IPS DF 6.9 (cell line): ENCODE measurements at regions not wholly inside any gene's neighbourhood (a gene's known extent, or its start where the extent isn't known, plus 50 kb on each side); places are given as distances from the start of the nearest gene placed in this dataset.

ENCODE experiments used
- DNase-seq: peaks from one replicate; pipeline ENCODE4 v3.0.0-alpha.2; 2013; ENCODE audit warnings: low read depth, low spot score
- H3K27ac ChIP-seq: one replicate; pipeline ENCODE4 v1.5.1; 2013; ENCODE audit warnings: low read length, control low read depth
- H3K27me3 ChIP-seq: 2 replicates; pipeline ENCODE4 v1.6.1; 2013; ENCODE audit warnings: mild to moderate bottlenecking, low read length; ENCODE audit not compliant: control insufficient read depth, insufficient read depth
- H3K36me3 ChIP-seq: 2 replicates; pipeline ENCODE4 v1.6.1; 2013; ENCODE audit warnings: low read length; ENCODE audit not compliant: control insufficient read depth, insufficient read depth
- H3K4me1 ChIP-seq: 2 replicates; pipeline ENCODE4 v1.6.1; 2013; ENCODE audit warnings: low read length; ENCODE audit not compliant: control insufficient read depth, insufficient read depth
- H3K4me3 ChIP-seq: 2 replicates; pipeline ENCODE4 v1.5.1; 2013; ENCODE audit warnings: mild to moderate bottlenecking, low read length
- H3K9me3 ChIP-seq: 2 replicates; pipeline ENCODE4 v1.6.1; 2013; ENCODE audit warnings: low read length, inconsistent platforms; ENCODE audit not compliant: control insufficient read depth, insufficient read depth
- WGBS: extraction: QIAGEN DNeasy Blood & Tissue Kit; methylation state at CpG from one replicate; pipeline ENCODE4 v1.1.7; 2013; ENCODE audit warnings: mixed read lengths, missing lambda C conversion rate; ENCODE audit not compliant: insufficient read length, insufficient coverage; 5-methylcytosine and 5-hydroxymethylcytosine counted together

GRCh38 chr21:19609611-19610010 is 1206.0 kb upstream of the TMPRSS15 start:
- H3K4me1 ChIP-seq = no peaks in the 10 kb centered on the region
- no peak overlapping the region for H3K27ac ChIP-seq
- no peak overlapping the region for H3K4me3 ChIP-seq
- no peaks in the 10 kb centered on the region for H3K27me3 ChIP-seq
- no peak for DNase-seq
- H3K36me3 ChIP-seq = no peaks in the 10 kb centered on the region
- no peaks in the 10 kb centered on the region for H3K9me3 ChIP-seq
- WGBS = no CpG with 5 or more reads among the region's 3 CpGs

- no peaks in the 10 kb centered on the region for H3K9me3 ChIP-seq
- no peaks in the 10 kb centered on the region for H3K36me3 ChIP-seq
- no CpG with 5 or more reads among the region's 2 CpGs for WGBS
- H3K4me3 ChIP-seq = no peak overlapping the region
- H3K27ac ChIP-seq = no peak overlapping the region
- H3K4me1 ChIP-seq = no peaks in the 10 kb centered on the region
- H3K27me3 ChIP-seq = no peaks in the 10 kb centered on the region
- no peak for DNase-seq
Observed at GRCh38 chr21:19621837-19622496, 1218.4 kb upstream of the TMPRSS15 start.

GRCh38 chr21:19640964-19641363 is 1237.4 kb upstream of the TMPRSS15 start:
- Histone ChIP-seq H3K27me3 (no peaks in the 10 kb centered on the region), H3K4me1 (no peaks in the 10 kb centered on the region), H3K4me3 (no peak overlapping the region), H3K9me3 (no peaks in the 10 kb centered on the region), H3K36me3 (no peaks in the 10 kb centered on the region), H3K27ac (no peak overlapping the region)
- no CpG with 5 or more reads among the region's 7 CpGs for WGBS
- DNase-seq = no peak

GRCh38 chr21:19648391-19648790 is 1244.8 kb upstream of the TMPRSS15 start:
- DNase-seq = no peak
- no peaks in the 10 kb centered on the region for H3K27me3 ChIP-seq
- no peaks in the 10 kb centered on the region for H3K4me1 ChIP-seq
- no peaks in the 10 kb centered on the region for H3K36me3 ChIP-seq
- no CpG with 5 or more reads among the region's 2 CpGs for WGBS
- H3K4me3 ChIP-seq = no peak overlapping the region
- H3K9me3 ChIP-seq = no peaks in the 10 kb centered on the region
- H3K27ac ChIP-seq = no peak overlapping the region

- DNase-seq = no peak
- Histone ChIP-seq H3K27me3 (no peaks in the 10 kb centered on the region), H3K4me1 (no peaks in the 10 kb centered on the region), H3K36me3 (no peaks in the 10 kb centered on the region), H3K27ac (no peak overlapping the region), H3K4me3 (no peak overlapping the region), H3K9me3 (no peaks in the 10 kb centered on the region)
- no CpG with 5 or more reads among the region's 2 CpGs for WGBS
Observed at GRCh38 chr21:19683492-19683891, 1279.9 kb upstream of the TMPRSS15 start.

- Histone ChIP-seq H3K27me3 (no peaks in the 10 kb centered on the region), H3K36me3 (no peaks in the 10 kb centered on the region), H3K4me1 (no peaks in the 10 kb centered on the region), H3K9me3 (no peaks in the 10 kb centered on the region), H3K27ac (no peak overlapping the region), H3K4me3 (no peak overlapping the region)
- WGBS = no CpG with 5 or more reads among the region's 4 CpGs
- no peak for DNase-seq
Observed at GRCh38 chr21:19684328-19684727, 1280.7 kb upstream of the TMPRSS15 start.

- no peaks in the 10 kb centered on the region for H3K27me3 ChIP-seq
- H3K27ac ChIP-seq = no peak overlapping the region
- H3K4me1 ChIP-seq = no peaks in the 10 kb centered on the region
- DNase-seq = no peak
- no peaks in the 10 kb centered on the region for H3K9me3 ChIP-seq
- H3K4me3 ChIP-seq = no peak overlapping the region
- no peaks in the 10 kb centered on the region for H3K36me3 ChIP-seq
Observed at GRCh38 chr21:19692231-19692630, 1288.6 kb upstream of the TMPRSS15 start.

GRCh38 chr21:19695796-19696195 is 1292.2 kb upstream of the TMPRSS15 start:
- DNase-seq = no peak
- Histone ChIP-seq H3K4me1 (no peaks in the 10 kb centered on the region), H3K9me3 (no peaks in the 10 kb centered on the region), H3K27ac (no peak overlapping the region), H3K27me3 (no peaks in the 10 kb centered on the region), H3K4me3 (no peak overlapping the region), H3K36me3 (no peaks in the 10 kb centered on the region)
- WGBS = no CpG with 5 or more reads among the region's 1 CpG

GRCh38 chr21:19700476-19700875 is 1296.9 kb upstream of the TMPRSS15 start:
- Histone ChIP-seq H3K9me3 (no peaks in the 10 kb centered on the region), H3K4me3 (no peak overlapping the region), H3K27ac (no peak overlapping the region), H3K4me1 (no peaks in the 10 kb centered on the region), H3K27me3 (no peaks in the 10 kb centered on the region), H3K36me3 (no peaks in the 10 kb centered on the region)
- DNase-seq = no peak

GRCh38 chr21:19702726-19703125 is 1295.5 kb upstream of the NCAM2 start:
- Histone ChIP-seq H3K4me3 (no peak overlapping the region), H3K9me3 (no peaks in the 10 kb centered on the region), H3K36me3 (no peaks in the 10 kb centered on the region), H3K27me3 (no peaks in the 10 kb centered on the region), H3K27ac (no peak overlapping the region), H3K4me1 (no peaks in the 10 kb centered on the region)
- DNase-seq = no peak
- WGBS = no CpG with 5 or more reads among the region's 1 CpG

- Histone ChIP-seq H3K4me1 (no peaks in the 10 kb centered on the region), H3K4me3 (no peak overlapping the region), H3K9me3 (no peaks in the 10 kb centered on the region), H3K27me3 (no peaks in the 10 kb centered on the region), H3K36me3 (no peaks in the 10 kb centered on the region), H3K27ac (no peak overlapping the region)
- DNase-seq = no peak
Observed at GRCh38 chr21:19704832-19705231, 1293.4 kb upstream of the NCAM2 start.
